GM23338 (cell line): ENCODE measurements at regions not wholly inside any gene's neighbourhood (a gene's known extent, or its start where the extent isn't known, plus 50 kb on each side); places are given as distances from the start of the nearest gene placed in this dataset.

Experiments used
- ATAC-seq: fragments of 200-7000 bp; cut with Tn5 transposase; 3 replicates; pipeline ENCODE4 v1.9.1; 2020
- DNase-seq: peaks from one replicate; pipeline ENCODE4 v3.0.0-alpha.2; 2015; ENCODE audit warnings: low spot score
- H2AFZ ChIP-seq: fragments of 200-600 bp; sonication (generic); 2 replicates; pipeline ENCODE4 v1.8.0; 2016; ENCODE audit warnings: antibody characterized with exemption, mild to moderate bottlenecking, moderate library complexity
- H3F3A ChIP-seq: fragments of 200-600 bp; sonication (generic); replicated peaks from 2 replicates; pipeline ENCODE4 v1.8.0; 2017; ENCODE audit warnings: antibody characterized with exemption, mixed run types, low read depth
- H3K27ac ChIP-seq: fragments of 200-600 bp; sonication (generic); 2 replicates; pipeline ENCODE4 v1.6.1; 2016; ENCODE audit warnings: low read depth
- H3K27me3 ChIP-seq: fragments of 200-600 bp; sonication (generic); 2 replicates; pipeline ENCODE4 v1.8.0; 2016; ENCODE audit warnings: mild to moderate bottlenecking, mixed run types, moderate library complexity; ENCODE audit not compliant: insufficient read depth
- H3K36me3 ChIP-seq: fragments of 200-600 bp; sonication (generic); 2 replicates; pipeline ENCODE4 v1.8.0; 2016; ENCODE audit warnings: mild to moderate bottlenecking; ENCODE audit not compliant: insufficient read depth
- H3K4me1 ChIP-seq: fragments of 200-600 bp; sonication (generic); 2 replicates; pipeline ENCODE4 v1.8.0; 2016; ENCODE audit warnings: mild to moderate bottlenecking, moderate library complexity; ENCODE audit not compliant: insufficient read depth
- H3K4me2 ChIP-seq: fragments of 200-600 bp; sonication (generic); 2 replicates; pipeline ENCODE4 v1.7.1; 2017; ENCODE audit warnings: mixed run types
- H3K4me3 ChIP-seq: fragments of 200-600 bp; sonication (generic); 2 replicates; pipeline ENCODE4 v1.6.1; 2016; ENCODE audit warnings: mixed run types
- H3K79me2 ChIP-seq: fragments of 200-600 bp; sonication (generic); replicated peaks from 2 replicates; pipeline ENCODE4 v1.8.0; 2017; ENCODE audit warnings: mild to moderate bottlenecking; ENCODE audit not compliant: insufficient read depth
- H3K9me2 ChIP-seq: fragments of 200-600 bp; sonication (generic); 2 replicates; pipeline ENCODE4 v1.8.0; 2017; ENCODE audit not compliant: insufficient read depth
- H4K20me1 ChIP-seq: fragments of 200-600 bp; sonication (generic); replicated peaks from 2 replicates; pipeline ENCODE4 v1.8.0; 2017; ENCODE audit warnings: mild to moderate bottlenecking; ENCODE audit not compliant: insufficient read depth
- H3K27ac Mint-ChIP-seq: 2 replicates; pipeline ENCODE4 v1.8.0; 2020; ENCODE audit warnings: inconsistent platforms, mild to moderate bottlenecking, moderate library complexity, mixed read lengths
- H3K27me3 Mint-ChIP-seq: 3 replicates; pipeline ENCODE4 v1.8.0; 2022; ENCODE audit warnings: low read depth, mild to moderate bottlenecking, moderate library complexity, mixed read lengths, inconsistent platforms; ENCODE audit not compliant: insufficient read depth, poor library complexity
- H3K36me3 Mint-ChIP-seq: 3 replicates; pipeline ENCODE4 v1.8.0; 2021; ENCODE audit warnings: low read depth, mild to moderate bottlenecking, inconsistent platforms, moderate library complexity, mixed read lengths
- H3K4me1 Mint-ChIP-seq: 3 replicates; pipeline ENCODE4 v1.8.0; 2020; ENCODE audit warnings: mild to moderate bottlenecking, inconsistent platforms, mixed read lengths
- H3K4me3 Mint-ChIP-seq: 3 replicates; pipeline ENCODE4 v1.8.0; 2021; ENCODE audit warnings: moderate library complexity, mild to moderate bottlenecking, inconsistent platforms, mixed read lengths
- H3K9me3 Mint-ChIP-seq: 3 replicates; pipeline ENCODE4 v1.8.0; 2020; ENCODE audit warnings: moderate library complexity, mild to moderate bottlenecking, inconsistent platforms, mixed read lengths
- EZH2 ChIP-seq: fragments of 200-600 bp; sonication (generic); IDR thresholded peaks from one replicate; pipeline ENCODE4 v1.8.0; 2017; ENCODE audit warnings: antibody characterized with exemption, mild to moderate bottlenecking, low read depth; ENCODE audit not compliant: unreplicated experiment
- EZH2phosphoT487 ChIP-seq: fragments of 200-600 bp; sonication (generic); IDR thresholded peaks from one replicate; pipeline ENCODE4 v1.8.1; 2018; ENCODE audit warnings: antibody characterized with exemption; ENCODE audit not compliant: unreplicated experiment
- JUNB ChIP-seq: IDR thresholded peaks from one replicate; pipeline ENCODE4 v1.6.1; 2016; ENCODE audit warnings: antibody characterized with exemption; ENCODE audit not compliant: unreplicated experiment
- NANOG ChIP-seq: IDR thresholded peaks from 2 replicates; pipeline ENCODE4 v1.6.1; 2016; ENCODE audit warnings: antibody characterized with exemption, borderline replicate concordance
- POLR2AphosphoS5 ChIP-seq: IDR thresholded peaks from 2 replicates; pipeline ENCODE4 v1.6.1; 2016; ENCODE audit warnings: antibody characterized with exemption, low read depth
- STAT1 ChIP-seq: IDR thresholded peaks from one replicate; pipeline ENCODE4 v1.6.1; 2016; ENCODE audit warnings: antibody characterized with exemption; ENCODE audit not compliant: unreplicated experiment
- ZNF114 ChIP-seq: fragments of 250-450 bp; sonication (Bioruptor Pico); IDR thresholded peaks from 2 replicates; pipeline ENCODE4 v1.5.0; 2020; ENCODE audit warnings: mild to moderate bottlenecking, moderate library complexity
- ZNF331 ChIP-seq: fragments of 250-450 bp; sonication (Bioruptor Pico); IDR thresholded peaks from 2 replicates; pipeline ENCODE4 v1.5.0; 2020; ENCODE audit warnings: low read depth, mild to moderate bottlenecking, moderate library complexity
- TF ChIP-seq, protein P1 (sequence below): fragments of 250-450 bp; sonication (Bioruptor Pico); IDR thresholded peaks from 2 replicates; pipeline ENCODE4 v1.5.0; 2020; ENCODE audit warnings: mild to moderate bottlenecking, moderate library complexity
- TF ChIP-seq, protein P2 (sequence below), 2 experiments: fragments of 200-600 bp in 1 of 2; sonication (generic) in 1 of 2; conservative IDR thresholded peaks; 2 replicates each; pipeline versions ENCODE4 v1.5.1 to v1.6.1; 2016 to 2017; ENCODE audit warnings: antibody characterized with exemption in 2 of 2, low read depth in 2 of 2, mild to moderate bottlenecking in 2 of 2, moderate library complexity in 1 of 2
- TF ChIP-seq, protein P3 (sequence below): IDR thresholded peaks from 2 replicates; pipeline ENCODE4 v1.6.1; 2016; ENCODE audit warnings: antibody characterized with exemption
- TF ChIP-seq, protein P4 (sequence below): IDR thresholded peaks from one replicate; pipeline ENCODE4 v1.6.1; 2018; ENCODE audit warnings: antibody characterized with exemption; ENCODE audit not compliant: unreplicated experiment

DNA sequence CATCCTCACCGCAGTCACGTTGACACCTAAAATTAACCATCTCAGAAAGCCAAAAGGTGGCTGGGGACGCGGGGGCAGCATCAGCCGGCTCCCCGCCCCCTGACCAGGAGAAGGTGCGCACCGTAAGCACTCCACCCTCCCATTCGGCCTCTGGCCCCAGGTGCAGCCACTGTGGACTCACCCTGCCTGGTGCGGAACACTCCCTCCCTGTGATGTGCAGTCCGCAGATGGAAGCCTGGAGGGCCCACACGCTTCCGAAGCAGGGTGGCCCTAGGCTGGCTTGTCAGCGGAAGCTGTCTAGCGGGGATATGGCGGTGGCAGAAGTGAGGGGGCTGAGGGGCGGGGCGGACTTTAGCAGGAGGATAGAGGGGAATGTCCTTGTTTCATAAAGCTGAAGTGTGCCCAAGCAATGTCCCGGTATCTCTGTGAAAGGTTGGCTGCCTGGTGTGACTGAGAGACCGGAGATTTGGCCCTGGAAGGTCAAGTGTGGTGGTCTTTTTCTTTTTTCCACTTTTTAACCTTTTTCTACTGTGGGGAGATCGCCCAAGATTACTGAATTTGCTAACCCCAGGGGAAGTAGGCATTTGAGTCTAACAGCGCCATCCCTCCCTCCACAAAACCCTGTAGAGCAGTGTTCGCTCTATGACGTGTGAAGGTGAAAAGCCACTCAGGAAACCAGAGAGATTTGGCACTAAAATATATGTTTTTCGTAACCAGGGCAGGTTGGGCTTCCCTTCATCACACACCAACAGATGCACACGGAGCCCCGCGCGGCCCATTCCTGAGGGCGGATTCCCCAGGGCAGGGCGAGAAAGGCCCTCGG lies 74.7 kb downstream of the CXCL12 start:
- Histone ChIP-seq H4K20me1 (no peaks in the 10 kb centered on the region), H3K4me2 (peak overlapping the region; percentile 79), H2AFZ (peak overlapping the region; percentile 93), H3K79me2 (no peaks in the 10 kb centered on the region), H3K27ac (no peak overlapping the region), H3K4me1 (peaks cover 4% of the 10 kb centered on the region; the same call in 1 of the 2 replicates), H3K36me3 (no peaks in the 10 kb centered on the region), H3K4me3 (peak overlapping the region; percentile 51), H3K27me3 (peaks cover 25% of the 10 kb centered on the region), H3K9me2 (no peaks in the 10 kb centered on the region), H3F3A (no peaks in the 10 kb centered on the region)
- Mint-ChIP-seq H3K27ac (no peak overlapping the region), H3K9me3 (peaks cover 3% of the 10 kb centered on the region; the same call in 1 of the 3 replicates), H3K27me3 (peaks cover 26% of the 10 kb centered on the region), H3K4me3 (peak overlapping the region; percentile 39; the same call in 2 of the 3 replicates), H3K36me3 (no peaks in the 10 kb centered on the region), H3K4me1 (peaks cover 20% of the 10 kb centered on the region)
- ATAC-seq: no peak
- DNase-seq: no peak
- TF ChIP-seq JUNB: no peak
- no peak for TF ChIP-seq NANOG
- no peak for TF ChIP-seq EZH2phosphoT487
- TF ChIP-seq, protein P1, sequence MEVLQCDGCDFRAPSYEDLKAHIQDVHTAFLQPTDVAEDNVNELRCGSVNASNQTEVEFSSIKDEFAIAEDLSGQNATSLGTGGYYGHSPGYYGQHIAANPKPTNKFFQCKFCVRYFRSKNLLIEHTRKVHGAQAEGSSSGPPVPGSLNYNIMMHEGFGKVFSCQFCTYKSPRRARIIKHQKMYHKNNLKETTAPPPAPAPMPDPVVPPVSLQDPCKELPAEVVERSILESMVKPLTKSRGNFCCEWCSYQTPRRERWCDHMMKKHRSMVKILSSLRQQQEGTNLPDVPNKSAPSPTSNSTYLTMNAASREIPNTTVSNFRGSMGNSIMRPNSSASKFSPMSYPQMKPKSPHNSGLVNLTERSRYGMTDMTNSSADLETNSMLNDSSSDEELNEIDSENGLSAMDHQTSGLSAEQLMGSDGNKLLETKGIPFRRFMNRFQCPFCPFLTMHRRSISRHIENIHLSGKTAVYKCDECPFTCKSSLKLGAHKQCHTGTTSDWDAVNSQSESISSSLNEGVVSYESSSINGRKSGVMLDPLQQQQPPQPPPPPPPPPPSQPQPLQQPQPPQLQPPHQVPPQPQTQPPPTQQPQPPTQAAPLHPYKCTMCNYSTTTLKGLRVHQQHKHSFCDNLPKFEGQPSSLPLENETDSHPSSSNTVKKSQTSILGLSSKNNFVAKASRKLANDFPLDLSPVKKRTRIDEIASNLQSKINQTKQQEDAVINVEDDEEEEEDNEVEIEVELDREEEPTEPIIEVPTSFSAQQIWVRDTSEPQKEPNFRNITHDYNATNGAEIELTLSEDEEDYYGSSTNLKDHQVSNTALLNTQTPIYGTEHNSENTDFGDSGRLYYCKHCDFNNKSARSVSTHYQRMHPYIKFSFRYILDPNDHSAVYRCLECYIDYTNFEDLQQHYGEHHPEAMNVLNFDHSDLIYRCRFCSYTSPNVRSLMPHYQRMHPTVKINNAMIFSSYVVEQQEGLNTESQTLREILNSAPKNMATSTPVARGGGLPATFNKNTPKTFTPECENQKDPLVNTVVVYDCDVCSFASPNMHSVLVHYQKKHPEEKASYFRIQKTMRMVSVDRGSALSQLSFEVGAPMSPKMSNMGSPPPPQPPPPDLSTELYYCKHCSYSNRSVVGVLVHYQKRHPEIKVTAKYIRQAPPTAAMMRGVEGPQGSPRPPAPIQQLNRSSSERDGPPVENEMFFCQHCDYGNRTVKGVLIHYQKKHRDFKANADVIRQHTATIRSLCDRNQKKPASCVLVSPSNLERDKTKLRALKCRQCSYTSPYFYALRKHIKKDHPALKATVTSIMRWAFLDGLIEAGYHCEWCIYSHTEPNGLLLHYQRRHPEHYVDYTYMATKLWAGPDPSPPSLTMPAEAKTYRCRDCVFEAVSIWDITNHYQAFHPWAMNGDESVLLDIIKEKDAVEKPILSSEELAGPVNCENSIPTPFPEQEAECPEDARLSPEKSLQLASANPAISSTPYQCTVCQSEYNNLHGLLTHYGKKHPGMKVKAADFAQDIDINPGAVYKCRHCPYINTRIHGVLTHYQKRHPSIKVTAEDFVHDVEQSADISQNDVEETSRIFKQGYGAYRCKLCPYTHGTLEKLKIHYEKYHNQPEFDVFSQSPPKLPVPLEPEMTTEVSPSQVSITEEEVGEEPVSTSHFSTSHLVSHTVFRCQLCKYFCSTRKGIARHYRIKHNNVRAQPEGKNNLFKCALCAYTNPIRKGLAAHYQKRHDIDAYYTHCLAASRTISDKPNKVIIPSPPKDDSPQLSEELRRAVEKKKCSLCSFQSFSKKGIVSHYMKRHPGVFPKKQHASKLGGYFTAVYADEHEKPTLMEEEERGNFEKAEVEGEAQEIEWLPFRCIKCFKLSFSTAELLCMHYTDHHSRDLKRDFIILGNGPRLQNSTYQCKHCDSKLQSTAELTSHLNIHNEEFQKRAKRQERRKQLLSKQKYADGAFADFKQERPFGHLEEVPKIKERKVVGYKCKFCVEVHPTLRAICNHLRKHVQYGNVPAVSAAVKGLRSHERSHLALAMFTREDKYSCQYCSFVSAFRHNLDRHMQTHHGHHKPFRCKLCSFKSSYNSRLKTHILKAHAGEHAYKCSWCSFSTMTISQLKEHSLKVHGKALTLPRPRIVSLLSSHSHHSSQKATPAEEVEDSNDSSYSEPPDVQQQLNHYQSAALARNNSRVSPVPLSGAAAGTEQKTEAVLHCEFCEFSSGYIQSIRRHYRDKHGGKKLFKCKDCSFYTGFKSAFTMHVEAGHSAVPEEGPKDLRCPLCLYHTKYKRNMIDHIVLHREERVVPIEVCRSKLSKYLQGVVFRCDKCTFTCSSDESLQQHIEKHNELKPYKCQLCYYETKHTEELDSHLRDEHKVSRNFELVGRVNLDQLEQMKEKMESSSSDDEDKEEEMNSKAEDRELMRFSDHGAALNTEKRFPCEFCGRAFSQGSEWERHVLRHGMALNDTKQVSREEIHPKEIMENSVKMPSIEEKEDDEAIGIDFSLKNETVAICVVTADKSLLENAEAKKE (CRISPR knock-in tag): no peak
- no peak for TF ChIP-seq EZH2
- no peak for TF ChIP-seq ZNF331 (CRISPR knock-in tag)
- TF ChIP-seq POLR2AphosphoS5: no peak
- TF ChIP-seq ZNF114 (CRISPR knock-in tag): no peak
- TF ChIP-seq, protein P2, sequence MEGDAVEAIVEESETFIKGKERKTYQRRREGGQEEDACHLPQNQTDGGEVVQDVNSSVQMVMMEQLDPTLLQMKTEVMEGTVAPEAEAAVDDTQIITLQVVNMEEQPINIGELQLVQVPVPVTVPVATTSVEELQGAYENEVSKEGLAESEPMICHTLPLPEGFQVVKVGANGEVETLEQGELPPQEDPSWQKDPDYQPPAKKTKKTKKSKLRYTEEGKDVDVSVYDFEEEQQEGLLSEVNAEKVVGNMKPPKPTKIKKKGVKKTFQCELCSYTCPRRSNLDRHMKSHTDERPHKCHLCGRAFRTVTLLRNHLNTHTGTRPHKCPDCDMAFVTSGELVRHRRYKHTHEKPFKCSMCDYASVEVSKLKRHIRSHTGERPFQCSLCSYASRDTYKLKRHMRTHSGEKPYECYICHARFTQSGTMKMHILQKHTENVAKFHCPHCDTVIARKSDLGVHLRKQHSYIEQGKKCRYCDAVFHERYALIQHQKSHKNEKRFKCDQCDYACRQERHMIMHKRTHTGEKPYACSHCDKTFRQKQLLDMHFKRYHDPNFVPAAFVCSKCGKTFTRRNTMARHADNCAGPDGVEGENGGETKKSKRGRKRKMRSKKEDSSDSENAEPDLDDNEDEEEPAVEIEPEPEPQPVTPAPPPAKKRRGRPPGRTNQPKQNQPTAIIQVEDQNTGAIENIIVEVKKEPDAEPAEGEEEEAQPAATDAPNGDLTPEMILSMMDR (conservative IDR thresholded peaks at IDR 0.05; ENCODE audit: low read depth in 2 of 2): no peak
- TF ChIP-seq, protein P3, sequence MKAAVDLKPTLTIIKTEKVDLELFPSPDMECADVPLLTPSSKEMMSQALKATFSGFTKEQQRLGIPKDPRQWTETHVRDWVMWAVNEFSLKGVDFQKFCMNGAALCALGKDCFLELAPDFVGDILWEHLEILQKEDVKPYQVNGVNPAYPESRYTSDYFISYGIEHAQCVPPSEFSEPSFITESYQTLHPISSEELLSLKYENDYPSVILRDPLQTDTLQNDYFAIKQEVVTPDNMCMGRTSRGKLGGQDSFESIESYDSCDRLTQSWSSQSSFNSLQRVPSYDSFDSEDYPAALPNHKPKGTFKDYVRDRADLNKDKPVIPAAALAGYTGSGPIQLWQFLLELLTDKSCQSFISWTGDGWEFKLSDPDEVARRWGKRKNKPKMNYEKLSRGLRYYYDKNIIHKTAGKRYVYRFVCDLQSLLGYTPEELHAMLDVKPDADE: no peak
- no peak for TF ChIP-seq STAT1
- TF ChIP-seq, protein P4, sequence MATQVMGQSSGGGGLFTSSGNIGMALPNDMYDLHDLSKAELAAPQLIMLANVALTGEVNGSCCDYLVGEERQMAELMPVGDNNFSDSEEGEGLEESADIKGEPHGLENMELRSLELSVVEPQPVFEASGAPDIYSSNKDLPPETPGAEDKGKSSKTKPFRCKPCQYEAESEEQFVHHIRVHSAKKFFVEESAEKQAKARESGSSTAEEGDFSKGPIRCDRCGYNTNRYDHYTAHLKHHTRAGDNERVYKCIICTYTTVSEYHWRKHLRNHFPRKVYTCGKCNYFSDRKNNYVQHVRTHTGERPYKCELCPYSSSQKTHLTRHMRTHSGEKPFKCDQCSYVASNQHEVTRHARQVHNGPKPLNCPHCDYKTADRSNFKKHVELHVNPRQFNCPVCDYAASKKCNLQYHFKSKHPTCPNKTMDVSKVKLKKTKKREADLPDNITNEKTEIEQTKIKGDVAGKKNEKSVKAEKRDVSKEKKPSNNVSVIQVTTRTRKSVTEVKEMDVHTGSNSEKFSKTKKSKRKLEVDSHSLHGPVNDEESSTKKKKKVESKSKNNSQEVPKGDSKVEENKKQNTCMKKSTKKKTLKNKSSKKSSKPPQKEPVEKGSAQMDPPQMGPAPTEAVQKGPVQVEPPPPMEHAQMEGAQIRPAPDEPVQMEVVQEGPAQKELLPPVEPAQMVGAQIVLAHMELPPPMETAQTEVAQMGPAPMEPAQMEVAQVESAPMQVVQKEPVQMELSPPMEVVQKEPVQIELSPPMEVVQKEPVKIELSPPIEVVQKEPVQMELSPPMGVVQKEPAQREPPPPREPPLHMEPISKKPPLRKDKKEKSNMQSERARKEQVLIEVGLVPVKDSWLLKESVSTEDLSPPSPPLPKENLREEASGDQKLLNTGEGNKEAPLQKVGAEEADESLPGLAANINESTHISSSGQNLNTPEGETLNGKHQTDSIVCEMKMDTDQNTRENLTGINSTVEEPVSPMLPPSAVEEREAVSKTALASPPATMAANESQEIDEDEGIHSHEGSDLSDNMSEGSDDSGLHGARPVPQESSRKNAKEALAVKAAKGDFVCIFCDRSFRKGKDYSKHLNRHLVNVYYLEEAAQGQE: no peak
